RWPE2 (cell line): ENCODE measurements at regions not wholly inside any gene's neighbourhood (a gene's known extent, or its start where the extent isn't known, plus 50 kb on each side); places are given as distances from the start of the nearest gene placed in this dataset.

Experiments
- ATAC-seq: fragments of 200-7000 bp; cut with Tn5 transposase; 3 replicates; pipeline ENCODE4 v1.9.1; 2021; ENCODE audit warnings: low read depth
- DNase-seq: peaks from one replicate; pipeline ENCODE4 v3.0.0-alpha.2; 2020; ENCODE audit warnings: low spot score
- H3K27ac ChIP-seq: fragments of 450-650 bp; 2 replicates; pipeline ENCODE4 v1.5.1; 2017; ENCODE audit warnings: mild to moderate bottlenecking; ENCODE audit not compliant: poor library complexity, severe bottlenecking
- H3K27me3 ChIP-seq: fragments of 250-450 bp; sonication (Bioruptor Pico); 2 replicates; pipeline ENCODE4 v1.5.1; 2021; ENCODE audit warnings: mild to moderate bottlenecking, moderate library complexity; ENCODE audit not compliant: insufficient read depth, poor library complexity, severe bottlenecking
- H3K36me3 ChIP-seq: fragments of 250-450 bp; sonication (Bioruptor Pico); 2 replicates; pipeline ENCODE4 v1.5.1; 2020; ENCODE audit warnings: low read depth, mild to moderate bottlenecking, moderate library complexity
- H3K4me1 ChIP-seq: fragments of 250-450 bp; sonication (Bioruptor Pico); 2 replicates; pipeline ENCODE4 v1.5.1; 2021; ENCODE audit warnings: mild to moderate bottlenecking, moderate library complexity; ENCODE audit not compliant: insufficient read depth, poor library complexity, severe bottlenecking
- H3K4me3 ChIP-seq: fragments of 250-450 bp; sonication (Bioruptor Pico); 2 replicates; pipeline ENCODE4 v1.5.1; 2021; ENCODE audit warnings: mild to moderate bottlenecking, moderate library complexity; ENCODE audit not compliant: severe bottlenecking
- H3K9me3 ChIP-seq: fragments of 250-450 bp; sonication (Bioruptor Pico); 2 replicates; pipeline ENCODE4 v1.5.1; 2021; ENCODE audit warnings: mild to moderate bottlenecking, moderate library complexity; ENCODE audit not compliant: severe bottlenecking
- CTCF ChIP-seq: fragments of 450-650 bp; IDR thresholded peaks from one replicate; pipeline ENCODE4 v1.5.1; 2017; ENCODE audit warnings: mild to moderate bottlenecking, moderate library complexity; ENCODE audit not compliant: poor library complexity, severe bottlenecking

- Histone ChIP-seq H3K4me3 (no peak overlapping the region), H3K27ac (no peak overlapping the region), H3K36me3 (no peaks in the 10 kb centered on the region), H3K27me3 (no peaks in the 10 kb centered on the region), H3K4me1 (no peaks in the 10 kb centered on the region), H3K9me3 (no peaks in the 10 kb centered on the region)
- no peak for ATAC-seq
- TF ChIP-seq CTCF: no peak
- no peak for DNase-seq
These were observed 153.6 kb downstream of the PAH start for GRCh38 chr12:102763471-102763870.

- no peaks in the 10 kb centered on the region for H3K9me3 ChIP-seq
- H3K4me3 ChIP-seq: no peak overlapping the region
- no peak for DNase-seq
- H3K4me1 ChIP-seq: no peaks in the 10 kb centered on the region
- no peak for TF ChIP-seq CTCF
- no peak for ATAC-seq
- no peaks in the 10 kb centered on the region for H3K27me3 ChIP-seq
- no peak overlapping the region for H3K27ac ChIP-seq
- no peaks in the 10 kb centered on the region for H3K36me3 ChIP-seq
These were observed 154.0 kb downstream of the PAH start for GRCh38 chr12:102763061-102763460.

GRCh38 chr12:102760322-102760721 is 156.7 kb downstream of the PAH start:
- no peak for TF ChIP-seq CTCF
- ATAC-seq (no peak), DNase-seq (no peak)
- no peaks in the 10 kb centered on the region for H3K27me3 ChIP-seq
- H3K9me3 ChIP-seq: no peaks in the 10 kb centered on the region
- no peak overlapping the region for H3K27ac ChIP-seq
- no peak overlapping the region for H3K4me3 ChIP-seq
- H3K4me1 ChIP-seq: no peaks in the 10 kb centered on the region
- no peaks in the 10 kb centered on the region for H3K36me3 ChIP-seq

GRCh38 chr12:102759466-102759865 is 157.6 kb downstream of the PAH start:
- no peaks in the 10 kb centered on the region for H3K9me3 ChIP-seq
- no peaks in the 10 kb centered on the region for H3K4me1 ChIP-seq
- no peaks in the 10 kb centered on the region for H3K27me3 ChIP-seq
- no peak for TF ChIP-seq CTCF
- H3K27ac ChIP-seq: no peak overlapping the region
- ATAC-seq (no peak), DNase-seq (no peak)
- H3K36me3 ChIP-seq: no peaks in the 10 kb centered on the region
- no peak overlapping the region for H3K4me3 ChIP-seq

- Histone ChIP-seq H3K9me3 (no peaks in the 10 kb centered on the region), H3K27me3 (no peaks in the 10 kb centered on the region), H3K4me3 (no peak overlapping the region), H3K4me1 (no peaks in the 10 kb centered on the region), H3K27ac (no peak overlapping the region), H3K36me3 (no peaks in the 10 kb centered on the region)
- ATAC-seq: no peak
- TF ChIP-seq CTCF: no peak
- no peak for DNase-seq
These were observed 159.2 kb downstream of the PAH start for GRCh38 chr12:102757882-102758226.
